ENCODE measurements at regions not wholly inside any gene's neighbourhood (a gene's known extent, or its start where the extent isn't known, plus 50 kb on each side); places are given as distances from the start of the nearest gene placed in this dataset.

DNA sequence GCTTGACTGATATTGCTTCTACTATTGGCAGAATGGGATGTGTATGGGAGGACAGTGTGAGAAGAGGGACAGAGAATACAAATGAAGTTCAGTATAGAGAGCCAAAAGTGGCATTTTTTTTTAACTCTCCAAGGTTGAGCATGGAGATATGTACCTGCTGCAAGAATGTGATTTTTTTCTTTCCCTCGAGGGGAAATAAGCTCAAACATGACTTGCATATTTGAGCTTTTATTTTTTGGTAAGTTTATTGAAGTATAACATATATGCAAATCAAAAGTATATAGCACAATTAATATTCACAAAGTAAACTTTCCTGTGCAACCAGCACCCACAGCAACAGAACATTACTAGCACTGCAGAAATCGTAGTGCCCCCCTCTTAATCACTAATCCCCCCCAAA is 285.7 kb upstream of the ADRA1B start:
- TF ChIP-seq SP2 (IDR thresholded peaks at IDR 0.05; ENCODE audit: extremely low read depth, low read depth, low read length, poor library complexity, severe bottlenecking) (no peak), CEBPG (CRISPR knock-in tag; IDR thresholded peaks at IDR 0.05) (no peak), CEBPG (tag; conservative IDR thresholded peaks at IDR 0.05 in 1 of 2, IDR thresholded peaks at IDR 0.05 in 1 of 2) (no peak), ZKSCAN3 (CRISPR knock-in tag; IDR thresholded peaks at IDR 0.05) (no peak), JUN (IDR thresholded peaks at IDR 0.05; ENCODE audit: borderline replicate concordance, low read depth, low read length) (no peak), JUN (CRISPR knock-in tag; IDR thresholded peaks at IDR 0.05; ENCODE audit: borderline replicate concordance) (no peak), ZBTB7A (IDR thresholded peaks at IDR 0.05; ENCODE audit: borderline replicate concordance, control insufficient read depth, low read depth, low read length) (no peak), NR3C1 (CRISPR knock-in tag; IDR thresholded peaks at IDR 0.05) (no peak), SREBF2 (CRISPR knock-in tag; IDR thresholded peaks at IDR 0.05) (no peak), POLR2AphosphoS5 (IDR thresholded peaks at IDR 0.05; ENCODE audit: control insufficient read depth, insufficient read depth, low read depth, low read length) (no peak), TBP (optimal IDR thresholded peaks at IDR 0.05; ENCODE audit: low read depth, low read length) (no peak)
- TF ChIP-seq, protein P1, sequence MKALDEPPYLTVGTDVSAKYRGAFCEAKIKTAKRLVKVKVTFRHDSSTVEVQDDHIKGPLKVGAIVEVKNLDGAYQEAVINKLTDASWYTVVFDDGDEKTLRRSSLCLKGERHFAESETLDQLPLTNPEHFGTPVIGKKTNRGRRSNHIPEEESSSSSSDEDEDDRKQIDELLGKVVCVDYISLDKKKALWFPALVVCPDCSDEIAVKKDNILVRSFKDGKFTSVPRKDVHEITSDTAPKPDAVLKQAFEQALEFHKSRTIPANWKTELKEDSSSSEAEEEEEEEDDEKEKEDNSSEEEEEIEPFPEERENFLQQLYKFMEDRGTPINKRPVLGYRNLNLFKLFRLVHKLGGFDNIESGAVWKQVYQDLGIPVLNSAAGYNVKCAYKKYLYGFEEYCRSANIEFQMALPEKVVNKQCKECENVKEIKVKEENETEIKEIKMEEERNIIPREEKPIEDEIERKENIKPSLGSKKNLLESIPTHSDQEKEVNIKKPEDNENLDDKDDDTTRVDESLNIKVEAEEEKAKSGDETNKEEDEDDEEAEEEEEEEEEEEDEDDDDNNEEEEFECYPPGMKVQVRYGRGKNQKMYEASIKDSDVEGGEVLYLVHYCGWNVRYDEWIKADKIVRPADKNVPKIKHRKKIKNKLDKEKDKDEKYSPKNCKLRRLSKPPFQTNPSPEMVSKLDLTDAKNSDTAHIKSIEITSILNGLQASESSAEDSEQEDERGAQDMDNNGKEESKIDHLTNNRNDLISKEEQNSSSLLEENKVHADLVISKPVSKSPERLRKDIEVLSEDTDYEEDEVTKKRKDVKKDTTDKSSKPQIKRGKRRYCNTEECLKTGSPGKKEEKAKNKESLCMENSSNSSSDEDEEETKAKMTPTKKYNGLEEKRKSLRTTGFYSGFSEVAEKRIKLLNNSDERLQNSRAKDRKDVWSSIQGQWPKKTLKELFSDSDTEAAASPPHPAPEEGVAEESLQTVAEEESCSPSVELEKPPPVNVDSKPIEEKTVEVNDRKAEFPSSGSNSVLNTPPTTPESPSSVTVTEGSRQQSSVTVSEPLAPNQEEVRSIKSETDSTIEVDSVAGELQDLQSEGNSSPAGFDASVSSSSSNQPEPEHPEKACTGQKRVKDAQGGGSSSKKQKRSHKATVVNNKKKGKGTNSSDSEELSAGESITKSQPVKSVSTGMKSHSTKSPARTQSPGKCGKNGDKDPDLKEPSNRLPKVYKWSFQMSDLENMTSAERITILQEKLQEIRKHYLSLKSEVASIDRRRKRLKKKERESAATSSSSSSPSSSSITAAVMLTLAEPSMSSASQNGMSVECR (CRISPR knock-in tag; IDR thresholded peaks at IDR 0.05): no peak
- TF ChIP-seq, protein P2, sequence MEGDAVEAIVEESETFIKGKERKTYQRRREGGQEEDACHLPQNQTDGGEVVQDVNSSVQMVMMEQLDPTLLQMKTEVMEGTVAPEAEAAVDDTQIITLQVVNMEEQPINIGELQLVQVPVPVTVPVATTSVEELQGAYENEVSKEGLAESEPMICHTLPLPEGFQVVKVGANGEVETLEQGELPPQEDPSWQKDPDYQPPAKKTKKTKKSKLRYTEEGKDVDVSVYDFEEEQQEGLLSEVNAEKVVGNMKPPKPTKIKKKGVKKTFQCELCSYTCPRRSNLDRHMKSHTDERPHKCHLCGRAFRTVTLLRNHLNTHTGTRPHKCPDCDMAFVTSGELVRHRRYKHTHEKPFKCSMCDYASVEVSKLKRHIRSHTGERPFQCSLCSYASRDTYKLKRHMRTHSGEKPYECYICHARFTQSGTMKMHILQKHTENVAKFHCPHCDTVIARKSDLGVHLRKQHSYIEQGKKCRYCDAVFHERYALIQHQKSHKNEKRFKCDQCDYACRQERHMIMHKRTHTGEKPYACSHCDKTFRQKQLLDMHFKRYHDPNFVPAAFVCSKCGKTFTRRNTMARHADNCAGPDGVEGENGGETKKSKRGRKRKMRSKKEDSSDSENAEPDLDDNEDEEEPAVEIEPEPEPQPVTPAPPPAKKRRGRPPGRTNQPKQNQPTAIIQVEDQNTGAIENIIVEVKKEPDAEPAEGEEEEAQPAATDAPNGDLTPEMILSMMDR (IDR thresholded peaks at IDR 0.05 in 2 of 3, conservative IDR thresholded peaks at IDR 0.05 in 1 of 3; ENCODE audit: insufficient read depth in 2 of 3, low read depth in 1 of 3, low read length in 3 of 3): no peak
- TF ChIP-seq, protein P3, sequence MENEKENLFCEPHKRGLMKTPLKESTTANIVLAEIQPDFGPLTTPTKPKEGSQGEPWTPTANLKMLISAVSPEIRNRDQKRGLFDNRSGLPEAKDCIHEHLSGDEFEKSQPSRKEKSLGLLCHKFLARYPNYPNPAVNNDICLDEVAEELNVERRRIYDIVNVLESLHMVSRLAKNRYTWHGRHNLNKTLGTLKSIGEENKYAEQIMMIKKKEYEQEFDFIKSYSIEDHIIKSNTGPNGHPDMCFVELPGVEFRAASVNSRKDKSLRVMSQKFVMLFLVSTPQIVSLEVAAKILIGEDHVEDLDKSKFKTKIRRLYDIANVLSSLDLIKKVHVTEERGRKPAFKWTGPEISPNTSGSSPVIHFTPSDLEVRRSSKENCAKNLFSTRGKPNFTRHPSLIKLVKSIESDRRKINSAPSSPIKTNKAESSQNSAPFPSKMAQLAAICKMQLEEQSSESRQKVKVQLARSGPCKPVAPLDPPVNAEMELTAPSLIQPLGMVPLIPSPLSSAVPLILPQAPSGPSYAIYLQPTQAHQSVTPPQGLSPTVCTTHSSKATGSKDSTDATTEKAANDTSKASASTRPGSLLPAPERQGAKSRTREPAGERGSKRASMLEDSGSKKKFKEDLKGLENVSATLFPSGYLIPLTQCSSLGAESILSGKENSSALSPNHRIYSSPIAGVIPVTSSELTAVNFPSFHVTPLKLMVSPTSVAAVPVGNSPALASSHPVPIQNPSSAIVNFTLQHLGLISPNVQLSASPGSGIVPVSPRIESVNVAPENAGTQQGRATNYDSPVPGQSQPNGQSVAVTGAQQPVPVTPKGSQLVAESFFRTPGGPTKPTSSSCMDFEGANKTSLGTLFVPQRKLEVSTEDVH (IDR thresholded peaks at IDR 0.05; ENCODE audit: low read depth, partially characterized antibody): no peak
